Ectodermal cell (in vitro differentiated cells): ENCODE measurements at regions not wholly inside any gene's neighbourhood (a gene's known extent, or its start where the extent isn't known, plus 50 kb on each side); places are given as distances from the start of the nearest gene placed in this dataset.

ENCODE experiments used
- H3K27ac ChIP-seq: 2 replicates; pipeline ENCODE4 v1.7.0; 2013; ENCODE audit warnings: mild to moderate bottlenecking, low read depth, low read length; ENCODE audit not compliant: insufficient read depth, poor library complexity, severe bottlenecking
- H3K27me3 ChIP-seq: 2 replicates; pipeline ENCODE4 v1.7.0; 2013; ENCODE audit warnings: mild to moderate bottlenecking, low read length; ENCODE audit not compliant: insufficient read depth, control insufficient read depth, poor library complexity, severe bottlenecking
- H3K36me3 ChIP-seq: one replicate; pipeline ENCODE4 v1.7.0; 2013; ENCODE audit warnings: low read length; ENCODE audit not compliant: control insufficient read depth, insufficient read depth
- H3K4me1 ChIP-seq: one replicate; pipeline ENCODE4 v1.7.0; 2013; ENCODE audit warnings: low read length; ENCODE audit not compliant: control insufficient read depth, insufficient read depth
- H3K4me3 ChIP-seq: 2 replicates; pipeline ENCODE4 v1.7.0; 2013; ENCODE audit warnings: low read depth, low read length, control low read depth; ENCODE audit not compliant: insufficient read depth
- H3K9me3 ChIP-seq: 2 replicates; pipeline ENCODE4 v1.7.0; 2013; ENCODE audit warnings: mild to moderate bottlenecking, low read length, moderate library complexity; ENCODE audit not compliant: control insufficient read depth
- WGBS, 2 experiments: methylation state at CpG; one replicate each; pipeline ENCODE4 v1.1.7; 2013; ENCODE audit warnings: missing lambda C conversion rate in 2 of 2; 5-methylcytosine and 5-hydroxymethylcytosine counted together

DNA sequence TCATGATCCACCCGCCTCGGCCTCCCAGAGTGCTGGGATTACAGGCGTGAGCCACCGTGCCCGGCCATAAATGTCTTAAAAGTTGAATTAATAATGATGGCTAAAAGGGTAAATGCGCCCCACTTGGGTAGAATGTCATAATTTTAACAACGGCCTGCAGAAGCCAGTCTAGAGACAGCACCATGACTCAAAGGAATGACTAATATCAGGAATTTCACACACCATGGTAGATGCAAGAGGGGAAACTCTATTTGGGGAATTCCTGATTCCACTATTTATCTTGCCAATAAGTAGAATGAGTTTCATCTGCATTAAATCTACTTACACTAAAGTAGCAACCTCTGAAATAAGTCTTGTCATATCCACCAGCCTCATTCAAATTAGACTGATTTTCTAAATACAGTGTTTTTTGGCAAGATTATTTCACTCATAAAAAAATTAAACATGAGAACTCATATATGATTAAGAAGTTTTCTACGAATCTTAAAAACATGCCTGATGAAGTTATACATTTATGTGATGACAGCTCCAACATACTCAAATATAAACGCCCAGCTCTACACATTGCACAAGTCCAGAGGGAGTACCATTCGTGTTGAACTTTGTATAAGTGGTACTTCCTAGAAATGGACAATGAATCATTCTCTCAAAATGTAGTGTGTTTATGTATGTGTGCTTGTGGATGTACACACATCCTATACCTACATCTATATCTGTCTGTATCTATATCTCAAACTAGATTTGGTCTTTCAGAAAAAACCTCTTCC, 309.7 kb downstream of the IRS1 start:
- Histone ChIP-seq H3K27ac (no peak overlapping the region), H3K4me1 (peaks cover 7% of the 10 kb centered on the region), H3K4me3 (no peak overlapping the region), H3K27me3 (no peaks in the 10 kb centered on the region), H3K36me3 (no peaks in the 10 kb centered on the region), H3K9me3 (no peaks in the 10 kb centered on the region)
- WGBS, 2 experiments, result 90 to 92% methylated on average over 7 to 9 of the region's 10 CpGs

DNA sequence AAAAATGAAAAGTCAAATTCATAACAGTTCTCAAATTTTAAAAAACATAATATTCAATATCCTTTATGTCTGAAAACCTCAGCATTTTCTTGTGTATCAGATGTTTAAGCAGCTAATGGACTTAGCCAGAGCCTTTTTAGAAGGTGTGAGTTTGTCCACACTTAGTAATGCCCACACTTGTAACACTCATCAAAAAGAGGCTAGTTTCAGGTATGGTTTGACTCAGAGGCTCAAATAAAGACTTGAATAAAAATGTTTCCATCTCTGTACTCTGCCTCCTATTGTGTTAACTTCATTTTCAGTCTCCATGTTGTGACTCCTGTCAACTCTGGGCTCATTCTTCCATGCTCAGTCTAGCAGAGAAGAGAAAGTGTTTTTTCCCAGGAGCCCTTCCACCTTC, 311.6 kb downstream of the IRS1 start:
- Histone ChIP-seq H3K27ac (no peak overlapping the region), H3K4me1 (peaks cover 17% of the 10 kb centered on the region), H3K9me3 (no peaks in the 10 kb centered on the region), H3K36me3 (no peaks in the 10 kb centered on the region), H3K4me3 (no peak overlapping the region), H3K27me3 (no peaks in the 10 kb centered on the region)

DNA sequence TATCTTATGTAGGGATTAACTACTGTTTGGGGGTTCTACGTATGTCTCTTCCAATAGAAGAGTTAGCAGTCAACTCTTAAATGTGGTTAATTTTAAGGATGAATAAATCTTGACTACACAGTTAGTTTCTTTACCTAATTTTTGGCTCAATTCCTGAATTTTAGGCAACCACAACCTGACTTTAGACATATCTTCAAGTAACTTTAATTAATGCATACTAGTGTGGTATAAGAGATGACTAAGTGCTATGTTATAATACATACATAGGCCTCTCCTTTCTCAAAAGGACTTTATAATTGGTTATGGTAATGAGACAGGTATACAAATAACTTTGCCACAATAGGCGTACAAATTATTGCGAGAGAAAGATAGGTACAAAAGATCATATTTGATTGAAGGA, 312.0 kb downstream of the IRS1 start:
- Histone ChIP-seq H3K27me3 (no peaks in the 10 kb centered on the region), H3K27ac (no peak overlapping the region), H3K9me3 (no peaks in the 10 kb centered on the region), H3K4me3 (no peak overlapping the region), H3K4me1 (peaks cover 19% of the 10 kb centered on the region), H3K36me3 (no peaks in the 10 kb centered on the region)
- WGBS, 2 experiments, result 92 to 100% methylated on average over 2 to 3 of the region's 3 CpGs

- Histone ChIP-seq H3K36me3 (no peaks in the 10 kb centered on the region), H3K9me3 (no peaks in the 10 kb centered on the region), H3K4me3 (no peak overlapping the region), H3K27me3 (no peaks in the 10 kb centered on the region), H3K4me1 (peaks cover 26% of the 10 kb centered on the region), H3K27ac (peak overlapping the region; percentile 85)
- 16 to 26% methylated on average over 6 of the region's 6 CpGs for WGBS, 2 experiments
Measured at GRCh38 chr2:226483745-226484619, 315.6 kb downstream of the IRS1 start.

DNA sequence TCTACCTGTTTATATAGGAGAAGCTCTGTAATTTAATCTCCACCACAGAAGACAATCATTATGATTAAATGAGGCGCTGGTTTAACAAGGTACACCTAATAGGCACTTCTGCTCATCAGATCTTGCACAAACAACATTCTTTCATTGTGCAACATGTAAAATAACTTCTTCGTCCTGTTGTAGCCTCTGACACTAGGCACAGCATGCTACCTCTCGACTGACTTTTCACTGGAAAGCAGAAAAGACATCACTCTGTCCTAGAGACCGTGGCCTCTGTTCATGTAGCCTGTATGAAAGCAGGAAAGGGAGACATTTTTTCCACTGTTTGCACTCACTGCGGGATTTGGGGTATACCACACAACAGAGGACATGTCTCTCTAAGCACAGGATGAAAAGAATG, 316.5 kb downstream of the IRS1 start:
- Histone ChIP-seq H3K36me3 (no peaks in the 10 kb centered on the region), H3K4me1 (peaks cover 31% of the 10 kb centered on the region), H3K27me3 (no peaks in the 10 kb centered on the region), H3K9me3 (no peaks in the 10 kb centered on the region), H3K27ac (peak overlapping the region; percentile 85), H3K4me3 (no peak overlapping the region)
- 16 to 28% methylated on average over 5 of the region's 5 CpGs for WGBS, 2 experiments

- no peak overlapping the region for H3K4me3 ChIP-seq
- no peaks in the 10 kb centered on the region for H3K27me3 ChIP-seq
- H3K36me3 ChIP-seq, result no peaks in the 10 kb centered on the region
- 65 to 70% methylated on average over 8 of the region's 8 CpGs for WGBS, 2 experiments
- H3K27ac ChIP-seq, result peak overlapping the region; percentile 88
- H3K4me1 ChIP-seq, result peaks cover 30% of the 10 kb centered on the region
- no peaks in the 10 kb centered on the region for H3K9me3 ChIP-seq
Measured at GRCh38 chr2:226478109-226478809, 321.4 kb downstream of the IRS1 start.

DNA sequence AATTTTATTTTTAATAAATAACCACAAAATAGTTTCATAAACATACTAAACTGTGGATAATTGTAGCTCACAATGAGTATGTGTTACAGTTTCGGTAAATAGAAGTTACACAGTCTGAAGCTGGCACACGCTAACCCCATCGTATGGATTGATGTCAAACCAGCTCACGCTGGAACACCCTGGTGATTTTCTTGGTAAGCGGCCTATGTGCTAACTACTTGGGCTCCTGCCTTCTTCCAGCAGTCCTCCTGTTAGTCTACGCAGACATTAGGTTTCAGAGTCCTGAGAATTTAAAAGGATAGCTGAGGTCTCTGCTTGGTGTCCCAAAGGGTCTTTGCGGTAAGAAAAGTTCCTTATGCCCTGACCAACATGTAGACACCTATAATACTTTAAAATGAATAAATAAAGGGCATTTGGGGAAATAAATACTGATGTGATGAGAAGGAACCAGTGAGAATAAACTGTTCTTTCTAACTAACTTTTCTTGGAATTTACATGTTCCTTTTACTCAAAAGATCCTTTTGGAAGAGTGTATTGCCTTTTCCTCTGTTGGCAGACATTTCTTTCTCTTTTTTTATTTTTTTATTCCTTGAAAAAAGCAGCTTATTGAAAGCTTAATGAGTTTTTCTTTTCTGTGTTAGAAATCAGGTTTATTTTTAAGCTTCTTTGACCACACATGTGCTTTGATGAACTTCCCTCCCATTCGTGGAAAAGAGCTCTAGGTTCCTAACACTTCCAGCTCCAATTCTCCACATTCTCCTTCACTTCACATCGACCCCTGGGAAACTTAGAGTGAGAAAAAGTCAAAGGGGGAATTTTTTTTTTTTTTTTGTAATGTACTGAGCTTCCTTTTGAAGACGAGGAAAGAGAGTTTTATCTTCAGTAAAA, 322.2 kb downstream of the IRS1 start:
- Histone ChIP-seq H3K36me3 (no peaks in the 10 kb centered on the region), H3K27ac (peak overlapping the region; percentile 88), H3K4me3 (no peak overlapping the region), H3K27me3 (no peaks in the 10 kb centered on the region), H3K9me3 (no peaks in the 10 kb centered on the region), H3K4me1 (peaks cover 22% of the 10 kb centered on the region)
- WGBS, 2 experiments, result 83 to 86% methylated on average over 8 to 9 of the region's 10 CpGs

DNA sequence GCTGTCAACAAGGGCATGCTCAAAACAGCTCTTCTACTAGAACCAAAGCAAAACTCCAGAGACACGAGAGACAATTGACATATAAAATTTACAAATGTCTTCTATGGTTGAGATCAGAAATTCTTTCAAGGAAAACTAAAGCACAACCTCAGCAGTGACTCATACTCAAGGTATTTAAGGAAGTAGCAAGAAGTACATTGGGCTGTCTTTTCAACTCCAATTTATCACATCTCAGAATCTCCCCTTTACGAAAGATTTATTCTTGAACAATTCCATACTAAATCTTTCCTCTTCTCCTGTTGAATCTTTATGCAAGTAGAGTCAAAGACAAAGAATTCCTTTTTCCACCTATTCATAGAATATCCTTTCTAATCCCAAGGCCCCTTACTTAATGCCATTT, 324.0 kb downstream of the IRS1 start:
- WGBS, 2 experiments, result 94 to 95% methylated on average over 1 to 2 of the region's 2 CpGs
- Histone ChIP-seq H3K9me3 (no peaks in the 10 kb centered on the region), H3K27ac (no peak overlapping the region), H3K27me3 (no peaks in the 10 kb centered on the region), H3K36me3 (no peaks in the 10 kb centered on the region), H3K4me1 (peaks cover 16% of the 10 kb centered on the region), H3K4me3 (no peak overlapping the region)

DNA sequence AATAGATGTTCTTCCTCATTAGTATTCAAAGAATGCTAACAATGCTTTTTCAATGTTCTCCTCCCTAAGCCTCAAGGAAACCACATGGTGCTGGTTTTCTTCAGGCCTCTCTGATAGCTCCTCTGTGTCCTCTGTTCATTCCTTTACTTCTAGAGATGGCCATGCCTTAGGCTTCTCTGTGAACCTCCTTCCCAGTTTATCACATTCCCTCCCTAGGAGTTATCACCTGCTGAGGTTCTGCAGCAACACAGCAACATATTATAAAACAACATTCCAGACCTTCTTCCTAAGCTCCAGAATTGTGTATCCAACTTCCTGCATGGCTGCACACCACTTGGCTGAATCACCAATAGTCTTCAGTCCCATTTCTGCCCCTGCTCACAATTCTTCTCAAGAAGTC, 325.5 kb downstream of the IRS1 start:
- H3K27ac ChIP-seq, result no peak overlapping the region
- no peaks in the 10 kb centered on the region for H3K36me3 ChIP-seq

More for the DNA sequence above, 325.5 kb downstream of the IRS1 start:
- Histone ChIP-seq H3K4me3 (no peak overlapping the region), H3K9me3 (no peaks in the 10 kb centered on the region), H3K4me1 (peaks cover 16% of the 10 kb centered on the region), H3K27me3 (no peaks in the 10 kb centered on the region)
